IMR-90 (cell line): ENCODE measurements at regions not wholly inside any gene's neighbourhood (a gene's known extent, or its start where the extent isn't known, plus 50 kb on each side); places are given as distances from the start of the nearest gene placed in this dataset.
"Not testable (repeated sequence)": the region's sequence is repeated elsewhere in the genome, so short reads cannot be mapped to it uniquely, and the experiment has no call there.

Source experiments
- BHLHE40 ChIP-seq: fragments of 150-350 bp; IDR thresholded peaks from 2 replicates; pipeline ENCODE4 v1.6.1; 2016; ENCODE audit warnings: mild to moderate bottlenecking, low read depth, low read length
- CEBPB ChIP-seq: IDR thresholded peaks from 2 replicates; pipeline ENCODE4 v1.6.1; 2012; ENCODE audit warnings: low read depth, low read length, improper control_type of control experiment
- CHD1 ChIP-seq: IDR thresholded peaks from 2 replicates; pipeline ENCODE4 v1.6.1; 2012; ENCODE audit warnings: low read depth, low read length, improper control_type of control experiment
- CTCF ChIP-seq: conservative IDR thresholded peaks from 2 replicates; pipeline ENCODE4 v1.5.1; 2012; ENCODE audit warnings: mild to moderate bottlenecking, low read depth, low read length, improper control_type of control experiment
- FOS ChIP-seq: fragments of 150-350 bp; IDR thresholded peaks from 2 replicates; pipeline ENCODE4 v1.6.1; 2016; ENCODE audit warnings: low read depth, low read length
- MAZ ChIP-seq: IDR thresholded peaks from 2 replicates; pipeline ENCODE4 v1.6.1; 2012; ENCODE audit warnings: low read depth, mild to moderate bottlenecking, low read length, improper control_type of control experiment, moderate library complexity, borderline replicate concordance
- MXI1 ChIP-seq: IDR thresholded peaks from 2 replicates; pipeline ENCODE4 v1.6.1; 2012; ENCODE audit warnings: low read depth, mild to moderate bottlenecking, low read length, moderate library complexity, borderline replicate concordance
- POLR2A ChIP-seq: IDR thresholded peaks from 2 replicates; pipeline ENCODE4 v1.6.1; 2012; ENCODE audit warnings: mild to moderate bottlenecking, low read depth, low read length
- RAD21 ChIP-seq: IDR thresholded peaks from 2 replicates; pipeline ENCODE4 v1.6.1; 2012; ENCODE audit warnings: low read length, improper control_type of control experiment
- RCOR1 ChIP-seq: IDR thresholded peaks from 2 replicates; pipeline ENCODE4 v1.6.1; 2012; ENCODE audit warnings: mild to moderate bottlenecking, low read length, improper control_type of control experiment; ENCODE audit not compliant: insufficient replicate concordance
- RFX5 ChIP-seq: IDR thresholded peaks from 2 replicates; pipeline ENCODE4 v1.8.0; 2012; ENCODE audit warnings: low read depth, mild to moderate bottlenecking, low read length, moderate library complexity
- SMC3 ChIP-seq: fragments of 150-350 bp; IDR thresholded peaks from 2 replicates; pipeline ENCODE4 v1.6.1; 2016; ENCODE audit warnings: low read depth, mild to moderate bottlenecking, antibody characterized with exemption, low read length, moderate library complexity
- TF ChIP-seq, protein P1 (sequence below): fragments of 150-350 bp; IDR thresholded peaks from 2 replicates; pipeline ENCODE4 v1.6.1; 2017; ENCODE audit warnings: mild to moderate bottlenecking, antibody characterized with exemption, low read length, low read depth

- not testable (repeated sequence) for TF ChIP-seq CTCF, RFX5, SMC3, POLR2A, CHD1, RCOR1, MXI1, RAD21, BHLHE40, CEBPB, MAZ, FOS
- TF ChIP-seq, protein P1, sequence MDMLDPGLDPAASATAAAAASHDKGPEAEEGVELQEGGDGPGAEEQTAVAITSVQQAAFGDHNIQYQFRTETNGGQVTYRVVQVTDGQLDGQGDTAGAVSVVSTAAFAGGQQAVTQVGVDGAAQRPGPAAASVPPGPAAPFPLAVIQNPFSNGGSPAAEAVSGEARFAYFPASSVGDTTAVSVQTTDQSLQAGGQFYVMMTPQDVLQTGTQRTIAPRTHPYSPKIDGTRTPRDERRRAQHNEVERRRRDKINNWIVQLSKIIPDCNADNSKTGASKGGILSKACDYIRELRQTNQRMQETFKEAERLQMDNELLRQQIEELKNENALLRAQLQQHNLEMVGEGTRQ = not testable (repeated sequence)
These were observed 511.6 kb downstream of the GRIN2A start for GRCh38 chr16:9670616-9671015.
